Activated B cell treated with CpG ODN at 0.5 μM for 24 hours (primary cell): ENCODE measurements at regions not wholly inside any gene's neighbourhood (a gene's known extent, or its start where the extent isn't known, plus 50 kb on each side); places are given as distances from the start of the nearest gene placed in this dataset.

Experiments
- ATAC-seq: fragments of 200-7000 bp; cut with Tn5 transposase; one replicate; pipeline ENCODE4 v1.10.0; 2021; ENCODE audit warnings: low read depth, mild to moderate bottlenecking, moderate library complexity
- CTCF ChIA-PET: fragments of 350-600 bp; sonication (Branson Sonifier 250); formaldehyde crosslinking; loops from one replicate; lab custom pipeline; 2021; ENCODE audit warnings: antibody characterized with exemption; lab: Charles Lee
- POLR2A ChIA-PET: fragments of 350-600 bp; sonication (Branson Sonifier 250); formaldehyde crosslinking; loops from one replicate; lab custom pipeline; 2021; ENCODE audit warnings: antibody characterized with exemption; lab: Charles Lee
- DNase-seq: peaks from one replicate; pipeline ENCODE4 v3.0.0; 2022
- H3K27ac Mint-ChIP-seq: one replicate; pipeline ENCODE4 v1.8.0; 2020; ENCODE audit warnings: mixed read lengths
- H3K27me3 Mint-ChIP-seq: one replicate; pipeline ENCODE4 v1.8.0; 2021; ENCODE audit warnings: mixed read lengths
- H3K36me3 Mint-ChIP-seq: one replicate; pipeline ENCODE4 v1.8.0; 2021; ENCODE audit warnings: low read depth, mixed read lengths
- H3K4me1 Mint-ChIP-seq: one replicate; pipeline ENCODE4 v1.8.0; 2021; ENCODE audit warnings: mixed read lengths
- H3K4me3 Mint-ChIP-seq: one replicate; pipeline ENCODE4 v1.8.0; 2020; ENCODE audit warnings: mild to moderate bottlenecking, mixed read lengths
- H3K9me3 Mint-ChIP-seq: one replicate; pipeline ENCODE4 v1.8.0; 2020; ENCODE audit warnings: mixed read lengths
- intact Hi-C: fragments of 100-400 bp; cut with micrococcal nuclease; formaldehyde crosslinking; loops from one replicate; pipeline ENCODE4 v1.15.1; 2024
- TF ChIP-seq, protein P1 (sequence below): fragments of 200-600 bp; IDR thresholded peaks from one replicate; pipeline ENCODE4 v1.8.0; 2022; ENCODE audit warnings: antibody characterized with exemption, mild to moderate bottlenecking

DNA sequence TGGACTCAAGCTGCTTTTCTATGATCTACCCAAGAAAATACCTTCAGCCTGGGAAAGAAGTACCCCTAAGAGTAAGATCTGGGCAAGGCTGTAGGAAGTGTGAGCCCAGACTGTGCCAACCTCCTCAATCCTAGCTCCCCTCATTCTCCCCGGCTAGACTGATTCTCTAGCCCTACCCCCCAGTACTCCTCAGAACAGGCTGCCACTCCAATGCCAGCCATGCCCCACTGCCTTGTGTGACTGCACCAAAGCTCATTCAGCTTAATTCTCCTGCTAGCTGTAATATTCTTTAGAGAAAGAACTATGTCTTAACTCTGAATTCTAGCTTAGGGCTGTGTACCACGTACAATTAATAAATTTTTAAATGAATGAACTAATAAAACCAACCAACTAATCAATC is 92.6 kb upstream of the AKIP1 start:
- Mint-ChIP-seq H3K27me3 (peaks cover 3% of the 10 kb centered on the region), H3K9me3 (no peaks in the 10 kb centered on the region), H3K4me3 (no peak overlapping the region), H3K36me3 (no peaks in the 10 kb centered on the region), H3K4me1 (no peaks in the 10 kb centered on the region), H3K27ac (no peak overlapping the region)
- intact Hi-C loops, result loop anchor here (10.0 kb wide), 1 partner anchor 224 kb away; the partner anchor contains the start of gene STK33
- no peak for ATAC-seq
- TF ChIP-seq, protein P1, sequence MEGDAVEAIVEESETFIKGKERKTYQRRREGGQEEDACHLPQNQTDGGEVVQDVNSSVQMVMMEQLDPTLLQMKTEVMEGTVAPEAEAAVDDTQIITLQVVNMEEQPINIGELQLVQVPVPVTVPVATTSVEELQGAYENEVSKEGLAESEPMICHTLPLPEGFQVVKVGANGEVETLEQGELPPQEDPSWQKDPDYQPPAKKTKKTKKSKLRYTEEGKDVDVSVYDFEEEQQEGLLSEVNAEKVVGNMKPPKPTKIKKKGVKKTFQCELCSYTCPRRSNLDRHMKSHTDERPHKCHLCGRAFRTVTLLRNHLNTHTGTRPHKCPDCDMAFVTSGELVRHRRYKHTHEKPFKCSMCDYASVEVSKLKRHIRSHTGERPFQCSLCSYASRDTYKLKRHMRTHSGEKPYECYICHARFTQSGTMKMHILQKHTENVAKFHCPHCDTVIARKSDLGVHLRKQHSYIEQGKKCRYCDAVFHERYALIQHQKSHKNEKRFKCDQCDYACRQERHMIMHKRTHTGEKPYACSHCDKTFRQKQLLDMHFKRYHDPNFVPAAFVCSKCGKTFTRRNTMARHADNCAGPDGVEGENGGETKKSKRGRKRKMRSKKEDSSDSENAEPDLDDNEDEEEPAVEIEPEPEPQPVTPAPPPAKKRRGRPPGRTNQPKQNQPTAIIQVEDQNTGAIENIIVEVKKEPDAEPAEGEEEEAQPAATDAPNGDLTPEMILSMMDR, result no peak
- no peak for DNase-seq
- ChIA-PET CTCF (no interaction called here), POLR2A (no interaction called here)

DNA sequence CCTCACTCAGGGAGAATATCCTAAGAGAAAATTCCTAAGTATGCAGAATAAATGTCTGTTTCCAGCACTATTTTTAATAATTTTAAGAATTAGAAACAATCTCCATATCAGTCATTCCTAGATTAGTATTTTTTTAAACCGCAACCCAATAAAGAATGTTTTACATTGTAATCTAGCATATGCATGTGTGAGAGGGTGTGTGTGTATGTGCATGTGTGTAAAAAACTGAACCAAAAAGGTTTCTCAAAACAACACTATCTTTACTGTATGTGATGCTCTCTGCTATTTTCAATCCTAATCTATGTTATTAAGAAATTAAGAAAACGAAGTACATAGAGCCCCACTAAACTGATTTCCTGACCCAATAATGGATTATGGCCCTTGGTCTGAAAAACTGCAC is 90.6 kb upstream of the AKIP1 start:
- POLR2A ChIA-PET, result no interaction called here
- no peaks in the 10 kb centered on the region for H3K9me3 Mint-ChIP-seq

DNA sequence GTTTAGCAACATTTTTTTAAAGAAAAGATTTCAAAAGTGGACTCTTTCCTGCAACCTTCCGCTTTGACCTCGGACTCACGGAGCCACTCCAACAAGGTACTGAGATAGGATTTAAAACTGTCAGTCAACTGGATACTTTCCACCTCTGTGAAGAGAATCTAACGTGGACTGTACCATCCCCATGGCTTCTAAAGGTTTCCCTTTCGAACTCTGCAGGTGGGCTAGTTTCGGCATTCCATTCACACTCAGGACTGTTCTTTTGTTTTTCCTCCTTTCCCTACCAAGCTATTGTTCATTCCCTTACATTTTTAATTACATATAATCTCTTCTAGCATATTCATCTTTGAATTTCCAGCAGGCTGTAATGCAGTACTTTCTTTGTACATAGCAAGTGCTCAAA is 88.5 kb upstream of the AKIP1 start:
- Mint-ChIP-seq H3K4me3 (no peak overlapping the region), H3K27ac (no peak overlapping the region), H3K9me3 (no peaks in the 10 kb centered on the region), H3K4me1 (no peaks in the 10 kb centered on the region), H3K36me3 (no peaks in the 10 kb centered on the region), H3K27me3 (peaks cover 3% of the 10 kb centered on the region)
- ATAC-seq (no peak), DNase-seq (no peak)
- ChIA-PET POLR2A (no interaction called here), CTCF (no interaction called here)
- intact Hi-C loops, result no loop called here
- TF ChIP-seq, protein P1, result no peak

More for the DNA sequence above, 90.6 kb upstream of the AKIP1 start:
- ATAC-seq, result no peak
- CTCF ChIA-PET, result no interaction called here
- TF ChIP-seq, protein P1, result no peak
- intact Hi-C loops, result no loop called here
- Mint-ChIP-seq H3K4me3 (no peak overlapping the region), H3K4me1 (no peaks in the 10 kb centered on the region), H3K36me3 (no peaks in the 10 kb centered on the region), H3K27me3 (peaks cover 3% of the 10 kb centered on the region), H3K27ac (no peak overlapping the region)
- no peak for DNase-seq

DNA sequence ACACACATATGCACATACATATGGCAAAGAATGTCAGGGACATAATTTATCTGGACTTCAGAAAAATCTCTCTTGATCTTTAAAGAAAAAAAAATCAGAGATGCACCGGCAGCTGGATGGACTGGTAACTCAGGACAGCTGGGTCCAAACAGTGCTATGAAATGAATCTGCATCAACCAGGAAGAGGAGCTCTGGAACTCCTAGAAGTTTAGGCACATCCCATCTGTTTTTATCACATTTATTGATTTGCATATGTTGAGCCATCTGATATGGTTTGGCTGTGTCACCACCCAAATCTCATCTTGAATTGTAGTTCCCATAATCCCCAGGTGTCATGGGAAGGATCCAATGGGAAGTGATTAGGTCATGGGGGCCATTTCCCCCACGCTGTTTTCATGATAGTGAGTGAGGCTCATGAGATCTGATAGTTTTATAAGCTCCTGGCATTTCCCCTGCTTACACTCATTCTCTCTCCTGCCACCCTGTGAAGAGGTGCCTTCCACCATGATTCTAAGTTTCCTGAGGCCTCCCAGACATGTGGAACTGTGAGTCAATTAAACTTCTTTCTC is 87.7 kb upstream of the AKIP1 start:
- no peaks in the 10 kb centered on the region for H3K36me3 Mint-ChIP-seq
- TF ChIP-seq, protein P1, result no peak

DNA sequence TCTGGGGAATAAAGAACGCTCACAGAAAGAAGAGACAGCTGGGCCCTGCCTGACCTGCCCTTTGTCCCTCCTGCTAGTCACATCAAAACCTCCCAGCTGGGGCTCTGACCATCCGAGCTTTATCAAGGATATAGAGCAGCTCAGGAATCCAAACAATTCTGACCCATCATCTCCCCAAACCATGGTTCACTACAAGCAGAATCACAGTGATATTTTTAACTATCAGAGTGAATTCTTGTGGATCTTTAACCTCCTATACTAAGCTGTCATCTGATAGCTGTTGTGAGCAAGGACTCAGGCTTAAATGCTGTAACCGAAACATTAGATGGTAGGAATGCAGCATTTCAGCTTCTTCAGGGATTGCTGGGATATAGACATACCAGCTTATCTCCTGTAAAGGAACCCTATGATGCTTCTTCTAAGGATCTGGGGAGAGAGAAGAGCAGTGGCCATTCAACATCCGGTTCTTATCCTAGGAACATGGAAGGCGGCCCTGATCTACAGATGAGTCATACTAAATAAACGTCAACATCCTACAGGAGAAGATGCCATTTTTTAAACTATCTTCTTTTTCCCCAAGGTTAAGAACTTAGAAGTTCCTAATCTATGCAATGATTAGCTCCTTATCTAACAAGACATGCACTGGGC is 84.7 kb upstream of the AKIP1 start:
- ChIA-PET CTCF (interaction anchor here (1.1 to 1.5 kb wide), 2 partner anchors 10 to 15 kb away, joined by 3 read pairs; a partner anchor contains a TSS), POLR2A (no interaction called here)
- Mint-ChIP-seq H3K27me3 (peaks cover 3% of the 10 kb centered on the region), H3K36me3 (no peaks in the 10 kb centered on the region), H3K27ac (no peak overlapping the region), H3K9me3 (no peaks in the 10 kb centered on the region), H3K4me1 (no peaks in the 10 kb centered on the region), H3K4me3 (no peak overlapping the region)
- ATAC-seq (no peak), DNase-seq (no peak)
- TF ChIP-seq, protein P1, result no peak
- intact Hi-C loops, result no loop called here

More for the DNA sequence above, 87.7 kb upstream of the AKIP1 start:
- CTCF ChIA-PET, result no interaction called here
- H3K4me3 Mint-ChIP-seq, result no peak overlapping the region
- intact Hi-C loops, result no loop called here
- H3K27me3 Mint-ChIP-seq, result peaks cover 3% of the 10 kb centered on the region
- ATAC-seq (no peak), DNase-seq (no peak)
- H3K4me1 Mint-ChIP-seq, result no peaks in the 10 kb centered on the region
- POLR2A ChIA-PET, result no interaction called here
- H3K9me3 Mint-ChIP-seq, result no peaks in the 10 kb centered on the region
- H3K27ac Mint-ChIP-seq, result no peak overlapping the region
